Liver (tissue), 8 donors: ENCODE measurements at regions not wholly inside any gene's neighbourhood (a gene's known extent, or its start where the extent isn't known, plus 50 kb on each side); places are given as distances from the start of the nearest gene placed in this dataset.

Experiments
- DNase-seq: peaks from one replicate; pipeline ENCODE4 v3.0.0-alpha.2; 2017; ENCODE audit warnings: low spot score
- H3K27ac ChIP-seq, 2 donors: one replicate each; pipeline ENCODE4 v1.7.0; 2013; ENCODE audit warnings: inconsistent platforms in 2 of 2, low read length in 2 of 2, control low read depth in 1 of 2, low read depth in 1 of 2, mild to moderate bottlenecking in 1 of 2
- H3K27me3 ChIP-seq, 4 donors: one replicate each; pipeline versions ENCODE4 v1.6.1 to v1.7.0; 2013; ENCODE audit warnings: low read length in 3 of 4, inconsistent platforms in 1 of 4, mild to moderate bottlenecking in 1 of 4, moderate library complexity in 1 of 4; ENCODE audit not compliant: control insufficient read depth in 4 of 4, insufficient read depth in 4 of 4
- H3K36me3 ChIP-seq, 4 donors: one replicate each; pipeline versions ENCODE4 v1.6.1 to v1.7.0; 2013; ENCODE audit warnings: low read length in 3 of 4, mild to moderate bottlenecking in 3 of 4, low read depth in 1 of 4, moderate library complexity in 1 of 4; ENCODE audit not compliant: control insufficient read depth in 4 of 4, insufficient read depth in 3 of 4
- H3K4me1 ChIP-seq, 4 donors: one replicate each; pipeline versions ENCODE4 v1.6.1 to v1.7.0; 2013; ENCODE audit warnings: low read length in 3 of 4, mild to moderate bottlenecking in 3 of 4, moderate library complexity in 1 of 4; ENCODE audit not compliant: control insufficient read depth in 4 of 4, insufficient read depth in 4 of 4
- H3K4me3 ChIP-seq, 3 donors: one replicate each; pipeline versions ENCODE4 v1.6.1 to v1.7.0; 2013; ENCODE audit warnings: low read length in 3 of 3, control low read depth in 1 of 3, low read depth in 1 of 3, mild to moderate bottlenecking in 1 of 3
- H3K9ac ChIP-seq, 2 donors: one replicate each; pipeline ENCODE4 v1.7.0; 2013; ENCODE audit warnings: low read length in 2 of 2, mild to moderate bottlenecking in 2 of 2, moderate library complexity in 2 of 2, control low read depth in 1 of 2, low read depth in 1 of 2
- H3K9me3 ChIP-seq, 4 donors: one replicate each; pipeline versions ENCODE4 v1.6.1 to v1.7.0; 2013; ENCODE audit warnings: low read length in 3 of 4; ENCODE audit not compliant: control insufficient read depth in 4 of 4
- EGR1 ChIP-seq, 2 donors: IDR thresholded peaks; 2 replicates each; pipeline ENCODE4 v1.6.1; 2016 to 2018; ENCODE audit warnings: antibody characterized with exemption in 2 of 2, low read depth in 2 of 2
- FOXA1 ChIP-seq: IDR thresholded peaks from 2 replicates; pipeline ENCODE4 v1.6.1; 2016; ENCODE audit warnings: antibody characterized with exemption
- FOXA2 ChIP-seq: IDR thresholded peaks from 2 replicates; pipeline ENCODE4 v1.6.1; 2016; ENCODE audit warnings: antibody characterized with exemption
- GABPA ChIP-seq, 2 donors: IDR thresholded peaks in 1 of 2; conservative IDR thresholded peaks in 1 of 2; 2 replicates each; pipeline ENCODE4 v1.6.1; 2016; ENCODE audit warnings: antibody characterized with exemption in 2 of 2, mild to moderate bottlenecking in 1 of 2, moderate library complexity in 1 of 2
- HNF4A ChIP-seq, 2 donors: conservative IDR thresholded peaks; 2 replicates each; pipeline ENCODE4 v1.6.1; 2016; ENCODE audit warnings: antibody characterized with exemption in 2 of 2, mild to moderate bottlenecking in 2 of 2
- HNF4G ChIP-seq: IDR thresholded peaks from 2 replicates; pipeline ENCODE4 v1.6.1; 2016; ENCODE audit warnings: antibody characterized with exemption
- JUND ChIP-seq, 2 donors: IDR thresholded peaks; 2 replicates each; pipeline ENCODE4 v1.6.1; 2016; ENCODE audit warnings: antibody characterized with exemption in 2 of 2
- RAD21 ChIP-seq, 2 donors: IDR thresholded peaks; 2 replicates each; pipeline ENCODE4 v1.6.1; 2016; ENCODE audit warnings: antibody characterized with exemption in 2 of 2, mild to moderate bottlenecking in 2 of 2
- REST ChIP-seq: IDR thresholded peaks from 2 replicates; pipeline ENCODE4 v1.6.1; 2016; ENCODE audit warnings: antibody characterized with exemption, mild to moderate bottlenecking
- RXRA ChIP-seq, 2 donors: IDR thresholded peaks; 2 replicates each; pipeline ENCODE4 v1.6.1; 2017 to 2018; ENCODE audit warnings: antibody characterized with exemption in 2 of 2, mild to moderate bottlenecking in 1 of 2
- SP1 ChIP-seq: IDR thresholded peaks from 2 replicates; pipeline ENCODE4 v1.6.1; 2018; ENCODE audit warnings: antibody characterized with exemption, mild to moderate bottlenecking
- YY1 ChIP-seq: IDR thresholded peaks from 2 replicates; pipeline ENCODE4 v1.6.1; 2016; ENCODE audit warnings: antibody characterized with exemption, mild to moderate bottlenecking
- WGBS: extraction: QIAGEN DNeasy Blood & Tissue Kit; methylation state at CpG from one replicate; pipeline ENCODE4 v1.1.7; 2013; 5-methylcytosine and 5-hydroxymethylcytosine counted together
- TF ChIP-seq, protein P1 (sequence below): fragments of 150-350 bp; IDR thresholded peaks from 2 replicates; pipeline ENCODE4 v1.5.1; 2017; ENCODE audit warnings: improper control_type of control experiment, low read depth, low read length; ENCODE audit not compliant: missing input control
- TF ChIP-seq, protein P2 (sequence below): IDR thresholded peaks from 2 replicates; pipeline ENCODE4 v1.6.1; 2016; ENCODE audit warnings: antibody characterized with exemption
- TF ChIP-seq, protein P3 (sequence below): IDR thresholded peaks from 2 replicates; pipeline ENCODE4 v1.6.1; 2016; ENCODE audit warnings: antibody characterized with exemption
- TF ChIP-seq, protein P4 (sequence below): IDR thresholded peaks from 2 replicates; pipeline ENCODE4 v1.6.1; 2016; ENCODE audit warnings: antibody characterized with exemption
- donor health status: healthy.
- donor health status: healthy.
- donor health status: healthy.
- donor health status: healthy.
- donor health status: healthy.

GRCh38 chr18:78928076-78928475 lies 51.5 kb upstream of the SALL3 start:
- TF ChIP-seq, protein P1, sequence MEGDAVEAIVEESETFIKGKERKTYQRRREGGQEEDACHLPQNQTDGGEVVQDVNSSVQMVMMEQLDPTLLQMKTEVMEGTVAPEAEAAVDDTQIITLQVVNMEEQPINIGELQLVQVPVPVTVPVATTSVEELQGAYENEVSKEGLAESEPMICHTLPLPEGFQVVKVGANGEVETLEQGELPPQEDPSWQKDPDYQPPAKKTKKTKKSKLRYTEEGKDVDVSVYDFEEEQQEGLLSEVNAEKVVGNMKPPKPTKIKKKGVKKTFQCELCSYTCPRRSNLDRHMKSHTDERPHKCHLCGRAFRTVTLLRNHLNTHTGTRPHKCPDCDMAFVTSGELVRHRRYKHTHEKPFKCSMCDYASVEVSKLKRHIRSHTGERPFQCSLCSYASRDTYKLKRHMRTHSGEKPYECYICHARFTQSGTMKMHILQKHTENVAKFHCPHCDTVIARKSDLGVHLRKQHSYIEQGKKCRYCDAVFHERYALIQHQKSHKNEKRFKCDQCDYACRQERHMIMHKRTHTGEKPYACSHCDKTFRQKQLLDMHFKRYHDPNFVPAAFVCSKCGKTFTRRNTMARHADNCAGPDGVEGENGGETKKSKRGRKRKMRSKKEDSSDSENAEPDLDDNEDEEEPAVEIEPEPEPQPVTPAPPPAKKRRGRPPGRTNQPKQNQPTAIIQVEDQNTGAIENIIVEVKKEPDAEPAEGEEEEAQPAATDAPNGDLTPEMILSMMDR: no peak
- TF ChIP-seq EGR1 (IDR thresholded peaks at IDR 0.05; ENCODE audit: low read depth in 2 of 2) (no peak), FOXA1 (no peak), YY1 (no peak), RAD21 (IDR thresholded peaks at IDR 0.05) (no peak), HNF4A (conservative IDR thresholded peaks at IDR 0.05) (no peak), SP1 (no peak), HNF4G (no peak), RXRA (IDR thresholded peaks at IDR 0.05) (no peak), REST (no peak), JUND (IDR thresholded peaks at IDR 0.05) (no peak)
- TF ChIP-seq, protein P2, sequence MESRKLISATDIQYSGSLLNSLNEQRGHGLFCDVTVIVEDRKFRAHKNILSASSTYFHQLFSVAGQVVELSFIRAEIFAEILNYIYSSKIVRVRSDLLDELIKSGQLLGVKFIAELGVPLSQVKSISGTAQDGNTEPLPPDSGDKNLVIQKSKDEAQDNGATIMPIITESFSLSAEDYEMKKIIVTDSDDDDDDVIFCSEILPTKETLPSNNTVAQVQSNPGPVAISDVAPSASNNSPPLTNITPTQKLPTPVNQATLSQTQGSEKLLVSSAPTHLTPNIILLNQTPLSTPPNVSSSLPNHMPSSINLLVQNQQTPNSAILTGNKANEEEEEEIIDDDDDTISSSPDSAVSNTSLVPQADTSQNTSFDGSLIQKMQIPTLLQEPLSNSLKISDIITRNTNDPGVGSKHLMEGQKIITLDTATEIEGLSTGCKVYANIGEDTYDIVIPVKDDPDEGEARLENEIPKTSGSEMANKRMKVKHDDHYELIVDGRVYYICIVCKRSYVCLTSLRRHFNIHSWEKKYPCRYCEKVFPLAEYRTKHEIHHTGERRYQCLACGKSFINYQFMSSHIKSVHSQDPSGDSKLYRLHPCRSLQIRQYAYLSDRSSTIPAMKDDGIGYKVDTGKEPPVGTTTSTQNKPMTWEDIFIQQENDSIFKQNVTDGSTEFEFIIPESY: no peak
- TF ChIP-seq, protein P3, sequence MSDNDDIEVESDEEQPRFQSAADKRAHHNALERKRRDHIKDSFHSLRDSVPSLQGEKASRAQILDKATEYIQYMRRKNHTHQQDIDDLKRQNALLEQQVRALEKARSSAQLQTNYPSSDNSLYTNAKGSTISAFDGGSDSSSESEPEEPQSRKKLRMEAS: no peak
- TF ChIP-seq, protein P4, sequence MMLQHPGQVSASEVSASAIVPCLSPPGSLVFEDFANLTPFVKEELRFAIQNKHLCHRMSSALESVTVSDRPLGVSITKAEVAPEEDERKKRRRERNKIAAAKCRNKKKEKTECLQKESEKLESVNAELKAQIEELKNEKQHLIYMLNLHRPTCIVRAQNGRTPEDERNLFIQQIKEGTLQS: no peak
- H3K27ac ChIP-seq: no peak overlapping the region
- peaks cover 0 to 2% (median 0%) of the 10 kb centered on the region in 4 donors for H3K27me3 ChIP-seq
- WGBS: 86% methylated on average over 16 of the region's 16 CpGs
- H3K36me3 ChIP-seq: no peaks in the 10 kb centered on the region
- no peaks in the 10 kb centered on the region for H3K4me1 ChIP-seq
- no peak overlapping the region for H3K4me3 ChIP-seq
- no peak overlapping the region for H3K9ac ChIP-seq
- no peak for DNase-seq
- peaks cover 0 to 2% (median 1%) of the 10 kb centered on the region in 4 donors for H3K9me3 ChIP-seq

GRCh38 chr18:78929516-78929915 lies 50.1 kb upstream of the SALL3 start:
- no peaks in the 10 kb centered on the region for H3K4me1 ChIP-seq
- H3K4me3 ChIP-seq: no peak overlapping the region
- no peak overlapping the region for H3K27ac ChIP-seq
- H3K9ac ChIP-seq: no peak overlapping the region
- DNase-seq: no peak
- peaks cover 0 to 2% (median 1%) of the 10 kb centered on the region in 4 donors for H3K9me3 ChIP-seq
- peaks cover 0 to 4% (median under 1%) of the 10 kb centered on the region in 4 donors for H3K27me3 ChIP-seq
- WGBS: 87% methylated on average over 15 of the region's 15 CpGs
- no peaks in the 10 kb centered on the region for H3K36me3 ChIP-seq
- no peak for TF ChIP-seq JUND (IDR thresholded peaks at IDR 0.05)
- TF ChIP-seq FOXA2: no peak
- no peak for TF ChIP-seq REST
- no peak for TF ChIP-seq HNF4A (conservative IDR thresholded peaks at IDR 0.05)
- no peak for TF ChIP-seq EGR1 (IDR thresholded peaks at IDR 0.05; ENCODE audit: low read depth in 2 of 2)
- TF ChIP-seq FOXA1: no peak
- TF ChIP-seq, protein P4: no peak
- no peak for TF ChIP-seq HNF4G
- TF ChIP-seq, protein P2: no peak
- no peak for TF ChIP-seq RXRA (IDR thresholded peaks at IDR 0.05)
- no peak for TF ChIP-seq GABPA (IDR thresholded peaks at IDR 0.05 in 1 of 2, conservative IDR thresholded peaks at IDR 0.05 in 1 of 2)
- no peak for TF ChIP-seq YY1
